IMR-90 (cell line): ENCODE measurements at regions not wholly inside any gene's neighbourhood (a gene's known extent, or its start where the extent isn't known, plus 50 kb on each side); places are given as distances from the start of the nearest gene placed in this dataset.

Experiments used
- ATAC-seq: fragments of 200-7000 bp; cut with Tn5 transposase; 2 replicates; pipeline ENCODE4 v1.9.1; 2020; ENCODE audit warnings: low read depth, mild to moderate bottlenecking, moderate library complexity
- BruUV-seq: library from RNA; stranded (reverse); fragments of 400-500 nt; replicated peaks from 2 replicates; lab custom pipeline; 2021; lab: Mats Ljungman, UMichigan
- CTCF ChIA-PET: fragments of 300-600 bp; formaldehyde crosslinking; extraction: SDS; loops from one replicate; lab custom pipeline; 2021; ENCODE audit warnings: antibody characterized with exemption; lab: Yijun Ruan, JAX
- POLR2A ChIA-PET: fragments of 300-600 bp; sonication (Branson Sonifier 250); formaldehyde crosslinking; loops from one replicate; lab custom pipeline; 2022; ENCODE audit warnings: antibody characterized with exemption; ENCODE audit not compliant: unreplicated experiment; lab: Charles Lee
- DNase-seq: peaks from one replicate; pipeline ENCODE4 v3.0.0; 2013
- H2AFZ ChIP-seq: replicated peaks from 2 replicates; pipeline ENCODE3; 2013; ENCODE audit warnings: low read length, mild to moderate bottlenecking; ENCODE audit not compliant: poor library complexity
- H2AK5ac ChIP-seq: 2 replicates; pipeline ENCODE4 v1.6.1; 2013; ENCODE audit warnings: low read depth, low read length, inconsistent platforms
- H2AK9ac ChIP-seq: replicated peaks from 2 replicates; pipeline ENCODE3; 2013; ENCODE audit warnings: mild to moderate bottlenecking, low read depth, low read length, moderate library complexity; ENCODE audit not compliant: poor library complexity
- H2BK120ac ChIP-seq: 2 replicates; pipeline ENCODE4 v1.6.1; 2013; ENCODE audit warnings: low read depth, low read length, inconsistent platforms
- H2BK15ac ChIP-seq: 3 replicates; pipeline ENCODE4 v1.6.1; 2013; ENCODE audit warnings: low read depth, low read length, inconsistent platforms
- H2BK20ac ChIP-seq: 2 replicates; pipeline ENCODE4 v1.6.1; 2013; ENCODE audit warnings: low read depth, mild to moderate bottlenecking, inconsistent platforms, low read length, moderate library complexity
- H2BK5ac ChIP-seq: 2 replicates; pipeline ENCODE4 v1.6.1; 2013; ENCODE audit warnings: mild to moderate bottlenecking, low read depth, low read length, inconsistent platforms; ENCODE audit not compliant: poor library complexity, severe bottlenecking
- H3K14ac ChIP-seq: replicated peaks from 2 replicates; pipeline ENCODE4 v1.6.1; 2013; ENCODE audit warnings: low read depth, low read length, inconsistent platforms
- H3K18ac ChIP-seq: 2 replicates; pipeline ENCODE4 v1.6.1; 2013; ENCODE audit warnings: low read depth, low read length, control low read depth
- H3K23ac ChIP-seq: 2 replicates; pipeline ENCODE4 v1.6.1; 2013; ENCODE audit warnings: low read depth, low read length, inconsistent platforms
- H3K27ac ChIP-seq: 2 replicates; pipeline ENCODE4 v1.5.1; 2013; ENCODE audit warnings: mild to moderate bottlenecking, control low read depth, low read length; ENCODE audit not compliant: insufficient read depth
- H3K27me3 ChIP-seq: 2 replicates; pipeline ENCODE4 v1.6.1; 2013; ENCODE audit warnings: low read length; ENCODE audit not compliant: control insufficient read depth, insufficient read depth
- H3K36me3 ChIP-seq: 2 replicates; pipeline ENCODE4 v1.6.1; 2013; ENCODE audit warnings: low read length, mixed read lengths; ENCODE audit not compliant: control insufficient read depth, insufficient read depth
- H3K4ac ChIP-seq: 2 replicates; pipeline ENCODE4 v1.6.1; 2013; ENCODE audit warnings: low read depth, low read length, inconsistent platforms
- H3K4me1 ChIP-seq: 2 replicates; pipeline ENCODE4 v1.6.1; 2013; ENCODE audit warnings: low read length, mixed read lengths; ENCODE audit not compliant: control insufficient read depth, insufficient read depth
- H3K4me2 ChIP-seq: 2 replicates; pipeline ENCODE4 v1.6.1; 2013; ENCODE audit warnings: low read depth, mild to moderate bottlenecking, control low read depth, low read length, moderate library complexity
- H3K4me3 ChIP-seq: 2 replicates; pipeline ENCODE4 v1.5.1; 2013; ENCODE audit warnings: low read depth, mild to moderate bottlenecking, control low read depth, low read length, moderate library complexity; ENCODE audit not compliant: insufficient read depth
- H3K56ac ChIP-seq: 2 replicates; pipeline ENCODE4 v1.6.1; 2013; ENCODE audit warnings: low read length, inconsistent platforms; ENCODE audit not compliant: insufficient read depth; ENCODE audit errors: extremely low read depth
- H3K79me1 ChIP-seq, 2 experiments: 2 replicates each; pipeline ENCODE4 v1.6.1; 2013; ENCODE audit warnings: low read length in 2 of 2, inconsistent platforms in 1 of 2, low read depth in 1 of 2
- H3K9ac ChIP-seq: 2 replicates; pipeline ENCODE4 v1.6.1; 2013; ENCODE audit warnings: low read depth, low read length, control low read depth
- H3K9me1 ChIP-seq: 2 replicates; pipeline ENCODE4 v1.6.1; 2013; ENCODE audit warnings: low read length, inconsistent platforms; ENCODE audit not compliant: insufficient read depth
- H3K9me3 ChIP-seq: 2 replicates; pipeline ENCODE4 v1.6.1; 2013; ENCODE audit warnings: low read length; ENCODE audit not compliant: control insufficient read depth, insufficient read depth
- H4K20me1 ChIP-seq: 2 replicates; pipeline ENCODE4 v1.6.1; 2013; ENCODE audit warnings: low read length, inconsistent platforms; ENCODE audit not compliant: insufficient read depth
- H4K5ac ChIP-seq: 2 replicates; pipeline ENCODE4 v1.6.1; 2013; ENCODE audit warnings: mild to moderate bottlenecking, low read depth, low read length, control low read depth
- H4K8ac ChIP-seq, 2 experiments: 2 replicates each; pipeline ENCODE4 v1.6.1; 2013; ENCODE audit warnings: low read depth in 2 of 2, low read length in 2 of 2, control low read depth in 1 of 2, inconsistent platforms in 1 of 2
- H4K91ac ChIP-seq: 2 replicates; pipeline ENCODE4 v1.6.1; 2013; ENCODE audit warnings: low read depth, low read length, inconsistent platforms; ENCODE audit not compliant: insufficient read depth
- CEBPB ChIP-seq: IDR thresholded peaks from 2 replicates; pipeline ENCODE4 v1.6.1; 2012; ENCODE audit warnings: low read depth, low read length, improper control_type of control experiment
- FOS ChIP-seq: fragments of 150-350 bp; IDR thresholded peaks from 2 replicates; pipeline ENCODE4 v1.6.1; 2016; ENCODE audit warnings: low read depth, low read length
- RCOR1 ChIP-seq: IDR thresholded peaks from 2 replicates; pipeline ENCODE4 v1.6.1; 2012; ENCODE audit warnings: mild to moderate bottlenecking, low read length, improper control_type of control experiment; ENCODE audit not compliant: insufficient replicate concordance
- WGBS, 2 experiments: methylation state at CpG; one replicate each; pipeline versions ENCODE4 v1.1.5 to v1.1.7; 2013; ENCODE audit warnings: missing lambda C conversion rate in 2 of 2; ENCODE audit not compliant: insufficient read length in 1 of 2; ENCODE audit errors: extremely low coverage in 2 of 2; 5-methylcytosine and 5-hydroxymethylcytosine counted together
- dilution Hi-C: fragments of 300-500 bp; cut with HindIII; formaldehyde crosslinking; loops from one replicate; pipeline ENCODE4 v1.14.3; 2018; ENCODE audit warnings: low sequenced_read_pairs; ENCODE audit not compliant: unreplicated experiment
- in situ Hi-C: fragments of 300-500 bp; cut with MboI; formaldehyde crosslinking; loops from 3 replicates; pipeline ENCODE4 v1.14.3; 2019; ENCODE audit warnings: low sequenced_read_pairs, inconsistent platforms, mixed read lengths
- intact Hi-C: fragments of 100-400 bp; cut with micrococcal nuclease; formaldehyde crosslinking; loops from 2 replicates; pipeline ENCODE4 v1.10.0; 2022

- ATAC-seq (no peak), DNase-seq (no peak)
- Histone ChIP-seq H4K5ac (no peak overlapping the region), H2BK5ac (no peak overlapping the region), H3K4me3 (no peak overlapping the region), H3K56ac (no peak overlapping the region), H3K9ac (no peak overlapping the region), H3K14ac (no peak overlapping the region), H3K79me1 (no peaks in the 10 kb centered on the region), H3K27me3 (no peaks in the 10 kb centered on the region), H4K20me1 (no peaks in the 10 kb centered on the region), H2AK5ac (no peak overlapping the region), H3K18ac (no peak overlapping the region), H2AK9ac (no peak overlapping the region), H2BK15ac (no peak overlapping the region), H4K8ac (no peak overlapping the region), H3K27ac (no peak overlapping the region), H3K4me1 (no peaks in the 10 kb centered on the region), H3K4me2 (no peak overlapping the region), H2AFZ (no peak overlapping the region), H2BK120ac (no peak overlapping the region), H3K36me3 (no peaks in the 10 kb centered on the region), H2BK20ac (no peak overlapping the region), H4K91ac (no peak overlapping the region), H3K9me3 (peaks cover 9% of the 10 kb centered on the region), H3K4ac (no peak overlapping the region), H3K23ac (no peak overlapping the region), H3K9me1 (no peaks in the 10 kb centered on the region)
- ChIA-PET POLR2A (no interaction called here), CTCF (no interaction called here)
- dilution Hi-C loops (no loop called here), intact Hi-C loops (no loop called here), in situ Hi-C loops (no loop called here)
- no CpG with 5 or more reads among the region's 3 CpGs for WGBS, 2 experiments
- no TSS peak for BruUV-seq
- no peak for TF ChIP-seq FOS
- no peak for TF ChIP-seq CEBPB
- no peak for TF ChIP-seq RCOR1
Observed at GRCh38 chr4:58247792-58248191, 1137.6 kb upstream of the IGFBP7 start.
